8988T (cell line): ENCODE measurements at regions not wholly inside any gene's neighbourhood (a gene's known extent, or its start where the extent isn't known, plus 50 kb on each side); places are given as distances from the start of the nearest gene placed in this dataset.
"Not testable (repeated sequence)": the region's sequence is repeated elsewhere in the genome, so short reads cannot be mapped to it uniquely, and the experiment has no call there.

Experiments used
- DNase-seq: peaks from one replicate; pipeline ENCODE4 v3.0.0; 2011

GRCh38 chr6:159521962-159522361 lies 171.1 kb downstream of the SOD2 start:
- DNase-seq = no peak

GRCh38 chr6:159520002-159520401 lies 173.0 kb downstream of the SOD2 start:
- DNase-seq = no peak

GRCh38 chr6:159515811-159516210 lies 177.2 kb downstream of the SOD2 start:
- not testable (repeated sequence) for DNase-seq

GRCh38 chr6:159513914-159514313 lies 179.1 kb downstream of the SOD2 start:
- DNase-seq = no peak

- DNase-seq = no peak
These were observed 179.8 kb downstream of the SOD2 start for GRCh38 chr6:159513074-159513720.

- DNase-seq = no peak
These were observed 180.5 kb downstream of the SOD2 start for GRCh38 chr6:159512571-159512970.

GRCh38 chr6:159512104-159512503 lies 180.9 kb downstream of the SOD2 start:
- DNase-seq = no peak

- DNase-seq = no peak
These were observed 182.9 kb downstream of the SOD2 start for GRCh38 chr6:159510141-159510540.

GRCh38 chr6:159508931-159509330 lies 184.1 kb downstream of the SOD2 start:
- DNase-seq = no peak

GRCh38 chr6:159506048-159506447 lies 187.0 kb downstream of the SOD2 start:
- DNase-seq = no peak

GRCh38 chr6:159505140-159505922 lies 187.7 kb downstream of the SOD2 start:
- DNase-seq = no peak

GRCh38 chr6:159501558-159501957 lies 191.5 kb downstream of the SOD2 start:
- no peak for DNase-seq

GRCh38 chr6:159499034-159499433 lies 194.0 kb downstream of the SOD2 start:
- DNase-seq = no peak

- DNase-seq = no peak
These were observed 198.5 kb downstream of the SOD2 start for GRCh38 chr6:159494586-159494972.

GRCh38 chr6:159493898-159494585 lies 199.0 kb downstream of the SOD2 start:
- DNase-seq = no peak

GRCh38 chr6:159493231-159493897 lies 199.7 kb downstream of the SOD2 start:
- DNase-seq = no peak

GRCh38 chr6:159490298-159490937 lies 202.6 kb downstream of the SOD2 start:
- DNase-seq = no peak

- no peak for DNase-seq
These were observed 205.4 kb downstream of the SOD2 start for GRCh38 chr6:159487636-159488035.

GRCh38 chr6:159483259-159483658 lies 209.8 kb downstream of the SOD2 start:
- DNase-seq = no peak

- no peak for DNase-seq
These were observed 211.1 kb downstream of the SOD2 start for GRCh38 chr6:159481897-159482296.

- no peak for DNase-seq
These were observed 212.6 kb downstream of the SOD2 start for GRCh38 chr6:159480471-159480870.

- DNase-seq = no peak
These were observed 213.9 kb downstream of the SOD2 start for GRCh38 chr6:159479146-159479545.
